Mesendoderm (in vitro differentiated cells): ENCODE measurements at regions not wholly inside any gene's neighbourhood (a gene's known extent, or its start where the extent isn't known, plus 50 kb on each side); places are given as distances from the start of the nearest gene placed in this dataset.

ENCODE experiments used
- DNase-seq: peaks from one replicate; pipeline ENCODE4 v3.0.0; 2013
- H2AK5ac ChIP-seq: 2 replicates; pipeline ENCODE4 v1.6.1; 2013; ENCODE audit warnings: low read length, inconsistent platforms
- H2BK120ac ChIP-seq: 2 replicates; pipeline ENCODE4 v1.6.1; 2013; ENCODE audit warnings: low read depth, mild to moderate bottlenecking, low read length, moderate library complexity, mixed read lengths
- H2BK15ac ChIP-seq: replicated peaks from 2 replicates; pipeline ENCODE4 v1.6.1; 2013; ENCODE audit warnings: low read depth, mild to moderate bottlenecking, moderate library complexity
- H2BK5ac ChIP-seq: 2 replicates; pipeline ENCODE4 v1.6.1; 2013; ENCODE audit warnings: low read length, inconsistent platforms
- H3K18ac ChIP-seq: 2 replicates; pipeline ENCODE4 v1.6.1; 2013; ENCODE audit warnings: mild to moderate bottlenecking, low read length, mixed read lengths
- H3K23ac ChIP-seq: one replicate; pipeline ENCODE4 v1.6.1; 2013; ENCODE audit warnings: low read length
- H3K27ac ChIP-seq: 2 replicates; pipeline ENCODE4 v1.5.1; 2013; ENCODE audit warnings: low read depth, mild to moderate bottlenecking, inconsistent platforms, low read length, moderate library complexity
- H3K27me3 ChIP-seq: 2 replicates; pipeline ENCODE4 v1.6.1; 2013; ENCODE audit warnings: low read length, control low read depth, mild to moderate bottlenecking, inconsistent platforms; ENCODE audit not compliant: insufficient read depth, poor library complexity
- H3K36me3 ChIP-seq: 2 replicates; pipeline ENCODE4 v1.6.1; 2013; ENCODE audit warnings: low read length, inconsistent platforms; ENCODE audit not compliant: control insufficient read depth, insufficient read depth
- H3K4ac ChIP-seq: one replicate; pipeline ENCODE4 v1.6.1; 2013; ENCODE audit warnings: low read depth, mild to moderate bottlenecking, low read length, moderate library complexity
- H3K4me1 ChIP-seq: 2 replicates; pipeline ENCODE4 v1.6.1; 2013; ENCODE audit warnings: low read depth, low read length, inconsistent platforms; ENCODE audit not compliant: control insufficient read depth
- H3K4me2 ChIP-seq: 2 replicates; pipeline ENCODE4 v1.6.1; 2013; ENCODE audit warnings: low read length
- H3K4me3 ChIP-seq: 2 replicates; pipeline ENCODE4 v1.5.1; 2013; ENCODE audit warnings: mild to moderate bottlenecking, low read length
- H3K56ac ChIP-seq: one replicate; pipeline ENCODE4 v1.6.1; 2013; ENCODE audit warnings: low read length
- H3K79me1 ChIP-seq: 2 replicates; pipeline ENCODE4 v1.6.1; 2013; ENCODE audit warnings: low read length, inconsistent platforms
- H3K79me2 ChIP-seq: 2 replicates; pipeline ENCODE4 v1.6.1; 2013; ENCODE audit warnings: mild to moderate bottlenecking, low read length; ENCODE audit not compliant: control insufficient read depth, insufficient read depth
- H3K9ac ChIP-seq: 2 replicates; pipeline ENCODE4 v1.6.1; 2013; ENCODE audit warnings: low read length, inconsistent platforms
- H4K5ac ChIP-seq: one replicate; pipeline ENCODE4 v1.6.1; 2013; ENCODE audit warnings: low read length
- H4K8ac ChIP-seq: one replicate; pipeline ENCODE4 v1.6.1; 2013; ENCODE audit warnings: low read depth, mild to moderate bottlenecking, control low read depth, low read length, moderate library complexity
- WGBS: extraction: QIAGEN DNeasy Blood & Tissue Kit; methylation state at CpG from one replicate; pipeline ENCODE4 v1.1.7; 2013; ENCODE audit warnings: low lambda C conversion rate, missing lambda C conversion rate; ENCODE audit not compliant: insufficient coverage; ENCODE audit errors: extremely low coverage; 5-methylcytosine and 5-hydroxymethylcytosine counted together

- Histone ChIP-seq H3K23ac (no peak overlapping the region), H2BK5ac (no peak overlapping the region), H3K18ac (no peak overlapping the region), H3K4ac (no peak overlapping the region), H3K79me2 (no peaks in the 10 kb centered on the region), H3K27me3 (no peaks in the 10 kb centered on the region), H2AK5ac (no peak overlapping the region), H3K9ac (no peak overlapping the region), H3K4me3 (no peak overlapping the region), H3K56ac (no peak overlapping the region), H4K8ac (no peak overlapping the region), H3K27ac (no peak overlapping the region), H3K4me2 (no peak overlapping the region), H3K4me1 (no peaks in the 10 kb centered on the region), H2BK120ac (no peak overlapping the region), H2BK15ac (no peak overlapping the region), H4K5ac (no peak overlapping the region), H3K79me1 (no peaks in the 10 kb centered on the region), H3K36me3 (no peaks in the 10 kb centered on the region)
- WGBS: no CpG with 5 or more reads among the region's 7 CpGs
- DNase-seq: no peak
Observed at GRCh38 chr5:2177244-2177643, 294.5 kb upstream of the IRX4 start.

- Histone ChIP-seq H3K4ac (no peak overlapping the region), H2AK5ac (no peak overlapping the region), H4K8ac (no peak overlapping the region), H3K27me3 (no peaks in the 10 kb centered on the region), H2BK5ac (no peak overlapping the region), H3K9ac (no peak overlapping the region), H2BK15ac (no peak overlapping the region), H3K27ac (no peak overlapping the region), H4K5ac (no peak overlapping the region), H2BK120ac (no peak overlapping the region), H3K36me3 (no peaks in the 10 kb centered on the region), H3K4me3 (no peak overlapping the region), H3K79me2 (no peaks in the 10 kb centered on the region), H3K4me1 (no peaks in the 10 kb centered on the region), H3K23ac (no peak overlapping the region), H3K56ac (no peak overlapping the region), H3K18ac (no peak overlapping the region), H3K79me1 (no peaks in the 10 kb centered on the region), H3K4me2 (no peak overlapping the region)
- no peak for DNase-seq
- WGBS: no CpG with 5 or more reads among the region's 1 CpG
Observed at GRCh38 chr5:2176581-2176980, 293.9 kb upstream of the IRX4 start.

GRCh38 chr5:2175842-2176404 is 293.2 kb upstream of the IRX4 start:
- no peak overlapping the region for H3K23ac ChIP-seq
- no peak overlapping the region for H2BK15ac ChIP-seq
- no peak overlapping the region for H3K4me3 ChIP-seq
- no peak for DNase-seq
- no peak overlapping the region for H3K4me2 ChIP-seq
- H3K27ac ChIP-seq: no peak overlapping the region
- H3K36me3 ChIP-seq: no peaks in the 10 kb centered on the region
- no peak overlapping the region for H2BK5ac ChIP-seq
- no peak overlapping the region for H4K8ac ChIP-seq
- H2AK5ac ChIP-seq: no peak overlapping the region
- no CpG with 5 or more reads among the region's 29 CpGs for WGBS
- H3K27me3 ChIP-seq: no peaks in the 10 kb centered on the region
- H3K79me1 ChIP-seq: no peaks in the 10 kb centered on the region
- no peak overlapping the region for H2BK120ac ChIP-seq
- H3K56ac ChIP-seq: no peak overlapping the region
- no peak overlapping the region for H4K5ac ChIP-seq
- no peaks in the 10 kb centered on the region for H3K4me1 ChIP-seq
- H3K79me2 ChIP-seq: no peaks in the 10 kb centered on the region
- H3K4ac ChIP-seq: no peak overlapping the region
- H3K9ac ChIP-seq: no peak overlapping the region
- no peak overlapping the region for H3K18ac ChIP-seq

- Histone ChIP-seq H3K56ac (no peak overlapping the region), H3K23ac (no peak overlapping the region)
Observed at GRCh38 chr5:2175041-2175440, 292.3 kb upstream of the IRX4 start.

GRCh38 chr5:2174538-2174937 is 291.8 kb upstream of the IRX4 start:
- H2BK15ac ChIP-seq: no peak overlapping the region
- no peak overlapping the region for H4K5ac ChIP-seq
- no peak overlapping the region for H3K56ac ChIP-seq
- H3K9ac ChIP-seq: no peak overlapping the region
- DNase-seq: no peak
- H3K79me2 ChIP-seq: no peaks in the 10 kb centered on the region
- H3K4me2 ChIP-seq: no peak overlapping the region
- H3K23ac ChIP-seq: no peak overlapping the region
- H3K18ac ChIP-seq: no peak overlapping the region
- H3K79me1 ChIP-seq: no peaks in the 10 kb centered on the region
- H3K36me3 ChIP-seq: no peaks in the 10 kb centered on the region
- H2AK5ac ChIP-seq: no peak overlapping the region
- H3K27me3 ChIP-seq: no peaks in the 10 kb centered on the region
- no peak overlapping the region for H2BK120ac ChIP-seq
- H3K4ac ChIP-seq: no peak overlapping the region
- WGBS: no CpG with 5 or more reads among the region's 10 CpGs
- H4K8ac ChIP-seq: no peak overlapping the region
- no peak overlapping the region for H2BK5ac ChIP-seq
- H3K27ac ChIP-seq: no peak overlapping the region
- H3K4me1 ChIP-seq: no peaks in the 10 kb centered on the region
- no peak overlapping the region for H3K4me3 ChIP-seq

More at GRCh38 chr5:2175041-2175440, 292.3 kb upstream of the IRX4 start:
- H3K4me2 ChIP-seq: no peak overlapping the region
- H4K5ac ChIP-seq: no peak overlapping the region
- no peak overlapping the region for H4K8ac ChIP-seq
- H3K27ac ChIP-seq: no peak overlapping the region
- H2BK15ac ChIP-seq: no peak overlapping the region
- no CpG with 5 or more reads among the region's 14 CpGs for WGBS
- no peak overlapping the region for H2BK5ac ChIP-seq
- H2BK120ac ChIP-seq: no peak overlapping the region
- no peak for DNase-seq
- H3K4me3 ChIP-seq: no peak overlapping the region
- no peaks in the 10 kb centered on the region for H3K36me3 ChIP-seq
- no peak overlapping the region for H2AK5ac ChIP-seq
- no peaks in the 10 kb centered on the region for H3K79me2 ChIP-seq
- H3K9ac ChIP-seq: no peak overlapping the region
- H3K4me1 ChIP-seq: no peaks in the 10 kb centered on the region
- H3K18ac ChIP-seq: no peak overlapping the region
- H3K79me1 ChIP-seq: no peaks in the 10 kb centered on the region
- H3K4ac ChIP-seq: no peak overlapping the region
- no peaks in the 10 kb centered on the region for H3K27me3 ChIP-seq

- no peak overlapping the region for H2AK5ac ChIP-seq
- H3K4me3 ChIP-seq: no peak overlapping the region
- no peaks in the 10 kb centered on the region for H3K36me3 ChIP-seq
- no peak overlapping the region for H3K9ac ChIP-seq
- no peak overlapping the region for H2BK15ac ChIP-seq
- H3K79me2 ChIP-seq: no peaks in the 10 kb centered on the region
- H4K8ac ChIP-seq: no peak overlapping the region
- WGBS: no CpG with 5 or more reads among the region's 11 CpGs
- H2BK5ac ChIP-seq: no peak overlapping the region
- DNase-seq: no peak
- H3K23ac ChIP-seq: no peak overlapping the region
- no peak overlapping the region for H3K56ac ChIP-seq
- no peaks in the 10 kb centered on the region for H3K4me1 ChIP-seq
- no peaks in the 10 kb centered on the region for H3K79me1 ChIP-seq
- no peaks in the 10 kb centered on the region for H3K27me3 ChIP-seq
- H3K27ac ChIP-seq: no peak overlapping the region
- H3K4ac ChIP-seq: no peak overlapping the region
- H4K5ac ChIP-seq: no peak overlapping the region
- no peak overlapping the region for H2BK120ac ChIP-seq
- no peak overlapping the region for H3K4me2 ChIP-seq
- H3K18ac ChIP-seq: no peak overlapping the region
Observed at GRCh38 chr5:2173151-2173834, 290.6 kb upstream of the IRX4 start.
